ENCODE measurements at regions not wholly inside any gene's neighbourhood (a gene's known extent, or its start where the extent isn't known, plus 50 kb on each side); places are given as distances from the start of the nearest gene placed in this dataset.

DNA sequence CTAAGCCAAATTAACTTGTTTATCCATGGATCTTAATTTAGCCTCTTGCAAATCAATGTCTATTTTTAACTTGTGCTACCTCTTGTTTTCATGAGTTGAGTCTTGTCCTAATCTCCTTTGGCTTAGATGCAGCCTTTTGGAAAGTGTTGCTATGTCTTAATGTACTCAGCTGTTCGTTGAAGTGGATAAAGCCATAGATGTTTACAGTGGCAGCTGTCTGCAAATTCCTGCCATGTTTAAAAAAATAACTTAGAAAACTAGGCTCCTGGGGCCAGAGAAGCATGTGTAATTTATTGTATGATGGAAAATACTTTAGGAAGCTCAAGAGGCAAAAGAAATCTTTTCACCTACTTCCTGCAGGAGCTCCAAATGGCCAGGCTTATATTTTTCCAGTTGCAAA, 253.1 kb upstream of the RHOBTB1 start:
- TF ChIP-seq, protein P1, sequence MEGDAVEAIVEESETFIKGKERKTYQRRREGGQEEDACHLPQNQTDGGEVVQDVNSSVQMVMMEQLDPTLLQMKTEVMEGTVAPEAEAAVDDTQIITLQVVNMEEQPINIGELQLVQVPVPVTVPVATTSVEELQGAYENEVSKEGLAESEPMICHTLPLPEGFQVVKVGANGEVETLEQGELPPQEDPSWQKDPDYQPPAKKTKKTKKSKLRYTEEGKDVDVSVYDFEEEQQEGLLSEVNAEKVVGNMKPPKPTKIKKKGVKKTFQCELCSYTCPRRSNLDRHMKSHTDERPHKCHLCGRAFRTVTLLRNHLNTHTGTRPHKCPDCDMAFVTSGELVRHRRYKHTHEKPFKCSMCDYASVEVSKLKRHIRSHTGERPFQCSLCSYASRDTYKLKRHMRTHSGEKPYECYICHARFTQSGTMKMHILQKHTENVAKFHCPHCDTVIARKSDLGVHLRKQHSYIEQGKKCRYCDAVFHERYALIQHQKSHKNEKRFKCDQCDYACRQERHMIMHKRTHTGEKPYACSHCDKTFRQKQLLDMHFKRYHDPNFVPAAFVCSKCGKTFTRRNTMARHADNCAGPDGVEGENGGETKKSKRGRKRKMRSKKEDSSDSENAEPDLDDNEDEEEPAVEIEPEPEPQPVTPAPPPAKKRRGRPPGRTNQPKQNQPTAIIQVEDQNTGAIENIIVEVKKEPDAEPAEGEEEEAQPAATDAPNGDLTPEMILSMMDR (conservative IDR thresholded peaks at IDR 0.05; ENCODE audit: low read depth, low read length), result no peak
- no peak for TF ChIP-seq EZH2 (IDR thresholded peaks at IDR 0.05; ENCODE audit: borderline replicate concordance, low read depth, low read length, poor library complexity, severe bottlenecking)
